ENCODE measurements at regions not wholly inside any gene's neighbourhood (a gene's known extent, or its start where the extent isn't known, plus 50 kb on each side); places are given as distances from the start of the nearest gene placed in this dataset.

- TF ChIP-seq POLR2AphosphoS5 (IDR thresholded peaks at IDR 0.05) (no peak), CTCF (IDR thresholded peaks at IDR 0.05) (no peak), POLR2A (IDR thresholded peaks at IDR 0.05) (no peak)
- no peaks in the 10 kb centered on the region for H3K27me3 ChIP-seq
- no peak overlapping the region for H3K4me3 ChIP-seq
- no peak for DNase-seq (ENCODE audit: low spot score in 2 of 2)
- H3K4me1 ChIP-seq = no peaks in the 10 kb centered on the region
- no peaks in the 10 kb centered on the region for H3K36me3 ChIP-seq
- intact Hi-C loops (cut with DNase I; ENCODE audit: low total_unique reads) = no loop called here
- no peak overlapping the region for H3K27ac ChIP-seq
- H3K9me3 ChIP-seq = no peaks in the 10 kb centered on the region
Observed at GRCh38 chr3:195013411-195014361, 257.3 kb downstream of the XXYLT1 start.

- Histone ChIP-seq H3K9me3 (no peaks in the 10 kb centered on the region), H3K27ac (no peak overlapping the region), H3K36me3 (no peaks in the 10 kb centered on the region), H3K27me3 (no peaks in the 10 kb centered on the region), H3K4me1 (no peaks in the 10 kb centered on the region), H3K4me3 (no peak overlapping the region)
- TF ChIP-seq CTCF (IDR thresholded peaks at IDR 0.05) (no peak), POLR2AphosphoS5 (IDR thresholded peaks at IDR 0.05) (no peak), POLR2A (IDR thresholded peaks at IDR 0.05) (no peak)
- no peak for DNase-seq (ENCODE audit: low spot score in 2 of 2)
- intact Hi-C loops (cut with DNase I; ENCODE audit: low total_unique reads) = no loop called here
Observed at GRCh38 chr3:195015021-195015420, 255.9 kb downstream of the XXYLT1 start.

GRCh38 chr3:195017151-195017550, 253.8 kb downstream of the XXYLT1 start:
- DNase-seq (ENCODE audit: low spot score in 2 of 2) = no peak
- H3K4me3 ChIP-seq = no peak overlapping the region
- intact Hi-C loops (cut with DNase I; ENCODE audit: low total_unique reads) = no loop called here
- H3K27me3 ChIP-seq = no peaks in the 10 kb centered on the region
- H3K9me3 ChIP-seq = no peaks in the 10 kb centered on the region
- H3K4me1 ChIP-seq = no peaks in the 10 kb centered on the region
- no peaks in the 10 kb centered on the region for H3K36me3 ChIP-seq
- H3K27ac ChIP-seq = no peak overlapping the region
- TF ChIP-seq POLR2AphosphoS5 (IDR thresholded peaks at IDR 0.05) = no peak
- TF ChIP-seq POLR2A (IDR thresholded peaks at IDR 0.05) = no peak
- TF ChIP-seq CTCF (IDR thresholded peaks at IDR 0.05) = no peak
